ENCODE measurements at regions not wholly inside any gene's neighbourhood (a gene's known extent, or its start where the extent isn't known, plus 50 kb on each side); places are given as distances from the start of the nearest gene placed in this dataset.

DNA sequence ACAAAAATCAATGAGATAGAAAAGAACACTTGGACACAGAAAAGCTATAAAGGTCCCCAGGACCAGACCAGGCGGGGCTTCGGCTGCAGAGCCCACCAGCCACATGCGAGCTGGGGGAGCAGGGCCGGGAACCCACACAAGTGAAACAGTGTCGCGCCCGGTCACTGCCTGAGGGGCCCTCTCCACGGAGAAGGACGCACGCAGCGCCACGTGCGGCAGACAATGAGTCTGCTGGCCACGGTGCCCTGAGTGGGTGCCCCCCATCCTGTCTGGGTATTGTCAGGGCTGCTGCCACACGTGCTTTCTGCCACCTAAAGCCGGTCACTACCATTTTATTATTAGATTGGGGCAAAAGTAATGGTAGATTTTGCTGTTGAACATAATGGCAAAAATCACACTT lies 207.9 kb upstream of the HDAC4 start:
- no peak for DNase-seq

GRCh38 chr2:239608260-239608659 lies 207.4 kb upstream of the HDAC4 start:
- no peak for DNase-seq

GRCh38 chr2:239607517-239608191 lies 206.8 kb upstream of the HDAC4 start:
- no peak for DNase-seq

- no peak for DNase-seq
These were observed 206.1 kb upstream of the HDAC4 start for GRCh38 chr2:239606741-239607516.

DNA sequence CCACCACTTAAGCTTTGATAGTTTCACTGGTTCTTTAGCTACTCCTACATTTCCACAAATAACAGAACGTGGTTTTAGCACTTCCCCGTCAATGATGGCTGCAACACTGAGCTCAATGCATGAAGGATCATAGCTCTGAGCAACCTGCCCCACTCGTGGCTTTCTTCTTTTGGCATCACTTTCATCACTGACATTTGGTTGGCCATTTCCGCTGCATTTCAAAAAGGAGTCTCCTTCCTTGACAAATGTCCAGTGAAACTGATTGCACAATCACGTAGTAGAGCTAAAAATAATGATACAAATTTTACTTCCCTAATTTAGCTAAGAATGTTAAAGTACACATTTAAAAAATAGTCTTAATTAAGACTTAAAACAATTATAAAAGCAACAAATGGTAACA lies 205.2 kb upstream of the HDAC4 start:
- no peak for DNase-seq

- no peak for DNase-seq
These were observed 204.6 kb upstream of the HDAC4 start for GRCh38 chr2:239605409-239605808.

- DNase-seq: no peak
These were observed 204.0 kb upstream of the HDAC4 start for GRCh38 chr2:239604861-239605260.

DNA sequence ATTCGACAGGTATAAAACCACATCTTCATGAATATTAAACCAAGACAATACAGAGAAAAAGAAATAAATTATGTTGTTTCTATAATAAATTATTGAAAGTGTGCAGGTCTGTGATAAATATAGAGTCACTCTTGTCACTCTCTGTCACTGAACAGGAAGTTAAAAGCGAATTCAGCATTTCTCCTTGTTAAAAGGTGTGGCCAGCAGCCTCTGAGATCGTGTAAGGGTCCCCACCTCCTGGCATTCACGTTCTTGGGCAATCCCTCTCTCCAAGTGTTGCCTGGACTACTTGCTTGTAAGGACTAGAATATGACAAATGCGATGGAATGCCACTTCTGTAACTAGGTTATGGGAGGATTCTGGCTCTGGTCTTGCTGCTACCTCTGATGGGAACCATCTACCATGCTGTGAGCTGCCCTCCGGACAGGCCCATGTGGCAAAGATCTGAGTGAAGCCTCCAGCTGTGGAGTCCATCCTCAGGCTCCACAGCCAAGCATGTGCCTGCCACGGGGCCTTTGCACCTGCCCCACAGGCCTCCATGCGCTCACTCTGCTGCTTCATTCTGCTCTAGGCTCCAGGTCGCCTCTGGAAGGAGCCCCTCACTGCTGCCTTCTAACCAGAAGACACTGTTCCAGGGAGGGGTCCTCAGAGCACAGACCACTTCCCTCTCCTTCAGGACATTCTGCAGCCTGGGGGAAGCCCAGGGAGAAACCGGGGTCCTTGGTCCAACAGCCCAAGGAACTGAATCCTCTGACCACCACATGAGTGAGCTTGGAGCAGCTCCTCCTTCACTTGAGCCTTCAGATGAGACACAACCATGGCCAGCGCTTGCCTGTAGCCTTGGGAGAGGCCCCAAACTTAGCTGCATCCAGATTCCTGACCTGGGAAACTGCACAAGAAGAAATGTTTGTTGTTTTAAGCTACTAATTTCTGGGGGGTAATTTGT lies 202.9 kb upstream of the HDAC4 start:
- no peak for DNase-seq

- DNase-seq: no peak
These were observed 201.8 kb upstream of the HDAC4 start for GRCh38 chr2:239602290-239603282.

- DNase-seq: no peak
These were observed 201.1 kb upstream of the HDAC4 start for GRCh38 chr2:239601880-239602279.

DNA sequence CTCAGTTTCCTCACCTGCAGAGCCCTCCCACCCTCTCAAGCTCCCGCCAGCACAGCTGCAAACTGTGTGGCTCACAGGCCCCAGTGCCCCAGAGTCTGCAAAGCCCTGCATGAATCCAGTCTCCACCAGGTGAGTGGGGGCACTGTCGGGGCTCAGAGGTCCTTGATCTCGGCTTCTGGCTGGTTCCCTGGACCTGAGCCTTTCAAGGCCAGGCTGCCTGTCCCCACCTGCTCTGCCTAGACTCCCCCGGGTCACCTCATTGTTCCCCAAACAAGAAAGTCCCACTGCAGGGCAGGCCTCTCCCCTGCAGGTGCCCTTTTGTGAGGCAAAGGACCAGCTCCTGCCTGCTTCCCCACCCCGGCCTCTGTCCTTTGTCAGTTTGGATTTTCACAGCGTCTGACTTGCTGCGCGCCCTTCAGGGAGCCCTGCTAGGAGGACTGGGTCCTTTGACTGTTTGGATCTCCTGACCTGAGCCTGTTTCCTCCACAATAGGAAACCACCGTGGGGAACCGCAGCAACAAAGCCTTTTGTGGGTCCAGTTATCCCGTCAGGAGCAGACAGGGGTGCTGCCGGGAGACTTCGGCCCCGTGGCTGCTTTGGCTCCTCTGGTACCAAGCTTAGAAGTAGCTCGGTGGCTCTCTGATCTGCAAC lies 200.5 kb upstream of the HDAC4 start:
- DNase-seq: no peak

DNA sequence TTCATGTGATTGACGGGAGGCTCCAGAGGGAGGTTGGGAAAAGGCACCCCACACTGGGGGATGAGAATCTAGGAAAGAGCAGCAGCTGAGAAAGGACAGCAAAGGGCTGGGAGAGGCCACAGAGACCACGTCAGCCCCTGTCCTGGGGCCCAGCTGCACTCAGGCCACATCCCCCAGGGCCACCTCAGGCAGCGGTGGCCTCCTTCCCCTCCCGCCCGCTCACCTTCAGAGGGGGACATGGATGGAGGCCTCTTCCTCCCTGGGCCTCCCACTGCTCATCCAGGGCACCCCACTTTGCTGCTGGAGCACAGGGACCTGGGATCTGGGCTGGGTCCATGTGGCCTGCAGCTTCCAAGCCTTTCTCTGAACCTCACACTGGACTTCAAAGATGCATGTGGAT lies 199.8 kb upstream of the HDAC4 start:
- DNase-seq: no peak

GRCh38 chr2:239600001-239600593 lies 199.3 kb upstream of the HDAC4 start:
- DNase-seq: no peak

- no peak for DNase-seq
These were observed 198.5 kb upstream of the HDAC4 start for GRCh38 chr2:239599299-239599698.

GRCh38 chr2:239598732-239599090 lies 197.9 kb upstream of the HDAC4 start:
- DNase-seq: no peak

DNA sequence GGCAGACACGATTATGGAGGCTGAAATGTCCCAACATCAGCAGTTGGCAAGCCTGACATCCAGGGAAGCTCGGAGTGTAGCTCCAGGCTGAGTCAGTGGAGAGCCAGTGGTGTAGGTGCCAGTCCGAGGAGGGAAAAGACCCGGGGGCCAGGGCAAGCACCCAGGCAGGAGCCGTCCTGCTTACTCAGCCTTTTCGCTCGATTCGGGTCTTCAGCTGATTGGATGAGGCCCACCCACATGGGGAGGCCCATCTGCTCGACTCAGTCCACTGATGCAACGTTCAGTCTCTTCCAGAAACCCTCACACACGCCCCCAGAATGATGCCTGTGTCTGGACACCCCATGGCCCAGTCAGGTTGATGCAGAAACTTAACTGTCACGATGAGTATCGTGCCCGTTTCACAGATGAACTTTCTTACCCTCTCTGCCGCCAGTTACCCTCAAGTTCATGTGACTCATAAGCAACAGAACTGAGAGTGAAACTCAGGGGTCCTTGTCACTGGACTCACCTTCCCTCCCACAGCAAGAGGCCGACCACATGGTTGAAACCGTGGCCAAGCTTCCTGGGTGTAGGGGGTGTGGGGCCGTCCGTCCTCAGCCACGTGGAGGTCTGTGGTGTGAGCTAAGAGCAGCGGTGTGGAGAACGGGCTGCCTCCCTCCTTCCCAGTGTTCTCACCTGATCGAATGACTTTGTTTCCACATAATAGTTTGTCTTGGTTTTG lies 197.4 kb upstream of the HDAC4 start:
- no peak for DNase-seq

DNA sequence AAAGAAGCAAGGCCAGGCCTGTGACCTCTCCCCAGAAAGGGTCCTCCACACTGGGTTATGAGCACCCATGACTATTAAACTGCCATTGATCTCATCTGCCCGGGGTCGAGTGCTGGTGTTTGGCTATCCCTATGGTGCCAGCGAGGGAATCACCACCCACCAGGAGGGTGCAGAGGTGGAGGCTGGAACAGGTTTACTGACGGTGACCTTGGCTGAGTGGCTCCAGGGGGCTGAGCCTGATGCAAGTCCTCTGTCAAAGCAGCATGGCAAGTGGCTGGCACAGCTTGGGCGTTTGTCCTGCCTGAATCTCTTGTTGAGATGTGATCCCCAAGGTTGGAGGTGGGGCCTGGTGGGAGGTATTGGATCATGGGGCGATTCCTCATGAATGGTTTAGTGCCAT lies 196.4 kb upstream of the HDAC4 start:
- DNase-seq: no peak

DNA sequence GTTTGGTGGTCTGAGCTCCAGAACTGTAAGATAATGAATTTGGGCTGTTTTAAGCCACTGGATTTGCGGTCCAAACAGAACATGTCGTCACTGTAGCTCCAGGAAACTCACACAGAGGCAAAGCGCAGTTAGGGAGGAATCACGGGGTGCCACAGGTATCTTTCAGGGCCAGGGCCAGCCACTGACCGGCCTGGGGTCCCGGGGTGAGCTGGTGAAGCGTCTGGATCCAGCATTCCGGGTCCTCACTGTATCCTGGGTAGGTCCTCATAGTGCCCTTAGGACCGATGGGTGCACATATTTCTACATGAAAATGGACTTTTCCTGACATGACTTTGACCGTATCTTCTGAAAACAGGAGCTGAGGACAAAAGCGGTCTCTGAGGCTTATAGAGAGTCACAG lies 196.0 kb upstream of the HDAC4 start:
- no peak for DNase-seq

- DNase-seq: no peak
These were observed 195.4 kb upstream of the HDAC4 start for GRCh38 chr2:239596253-239596652.

DNA sequence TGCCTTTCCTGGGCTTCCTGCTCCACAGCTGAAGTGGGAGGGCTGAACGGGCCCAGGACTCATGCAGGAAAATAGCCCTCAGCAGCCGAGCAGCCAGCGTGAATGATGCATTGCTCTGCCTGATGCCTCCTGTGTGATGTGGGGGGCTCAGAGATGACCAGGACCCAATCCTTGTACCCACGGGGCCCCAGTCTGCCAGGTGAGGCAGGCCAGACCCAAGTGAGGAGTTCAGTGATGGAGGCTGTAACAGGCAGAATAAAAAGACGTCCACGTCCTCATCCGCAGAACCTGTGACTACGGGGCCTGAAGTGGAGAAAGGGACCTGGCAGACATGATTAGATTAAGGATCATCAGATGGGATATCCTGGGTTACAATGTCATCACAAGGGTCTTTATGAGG lies 194.9 kb upstream of the HDAC4 start:
- no peak for DNase-seq

Data from NCI-H187 (cell line).